ENCODE measurements at regions not wholly inside any gene's neighbourhood (a gene's known extent, or its start where the extent isn't known, plus 50 kb on each side); places are given as distances from the start of the nearest gene placed in this dataset.

- H3K4me3 ChIP-seq (ENCODE audit: low read depth, low read length), result no peak overlapping the region
- TF ChIP-seq CTCF (IDR thresholded peaks at IDR 0.05; ENCODE audit: low read depth, low read length, missing control alignments), result no peak
- DNase-seq (ENCODE audit: low read depth), result no peak
These were observed 177.2 kb upstream of the POC5 start for GRCh38 chr5:75894482-75894881.

- H3K4me3 ChIP-seq (ENCODE audit: low read depth, low read length), result no peak overlapping the region
- DNase-seq (ENCODE audit: low read depth), result no peak
- no peak for TF ChIP-seq CTCF (IDR thresholded peaks at IDR 0.05; ENCODE audit: low read depth, low read length, missing control alignments)
These were observed 174.5 kb upstream of the POC5 start for GRCh38 chr5:75891736-75892135.

GRCh38 chr5:75891020-75891419 lies 173.8 kb upstream of the POC5 start:
- no peak for TF ChIP-seq CTCF (IDR thresholded peaks at IDR 0.05; ENCODE audit: low read depth, low read length, missing control alignments)
- no peak for DNase-seq (ENCODE audit: low read depth)
- H3K4me3 ChIP-seq (ENCODE audit: low read depth, low read length), result no peak overlapping the region

GRCh38 chr5:75890546-75890945 lies 173.3 kb upstream of the POC5 start:
- no peak for TF ChIP-seq CTCF (IDR thresholded peaks at IDR 0.05; ENCODE audit: low read depth, low read length, missing control alignments)
- H3K4me3 ChIP-seq (ENCODE audit: low read depth, low read length), result no peak overlapping the region
- DNase-seq (ENCODE audit: low read depth), result no peak

GRCh38 chr5:75886706-75887105 lies 169.5 kb upstream of the POC5 start:
- DNase-seq (ENCODE audit: low read depth), result no peak
- H3K4me3 ChIP-seq (ENCODE audit: low read depth, low read length), result no peak overlapping the region
- no peak for TF ChIP-seq CTCF (IDR thresholded peaks at IDR 0.05; ENCODE audit: low read depth, low read length, missing control alignments)

- DNase-seq (ENCODE audit: low read depth), result no peak
- no peak overlapping the region for H3K4me3 ChIP-seq (ENCODE audit: low read depth, low read length)
- peak; percentile 73 for TF ChIP-seq CTCF (IDR thresholded peaks at IDR 0.05; ENCODE audit: low read depth, low read length, missing control alignments)
These were observed 168.8 kb upstream of the POC5 start for GRCh38 chr5:75885849-75886596.

GRCh38 chr5:75885321-75885720 lies 168.1 kb upstream of the POC5 start:
- H3K4me3 ChIP-seq (ENCODE audit: low read depth, low read length), result no peak overlapping the region
- no peak for TF ChIP-seq CTCF (IDR thresholded peaks at IDR 0.05; ENCODE audit: low read depth, low read length, missing control alignments)
- no peak for DNase-seq (ENCODE audit: low read depth)
